DOHH2 (cell line): ENCODE measurements at regions not wholly inside any gene's neighbourhood (a gene's known extent, or its start where the extent isn't known, plus 50 kb on each side); places are given as distances from the start of the nearest gene placed in this dataset.

Experiments used
- EZH2phosphoT487 ChIP-seq: fragments of 200-600 bp; sonication (generic); IDR thresholded peaks from 2 replicates; pipeline ENCODE4 v1.6.1; 2017; ENCODE audit warnings: borderline replicate concordance, mild to moderate bottlenecking, antibody characterized with exemption, low read length, moderate library complexity, mixed read lengths
- TF ChIP-seq, protein P1 (sequence below): fragments of 200-600 bp; sonication (generic); IDR thresholded peaks from one replicate; pipeline ENCODE4 v1.5.1; 2014; ENCODE audit warnings: antibody characterized with exemption, mild to moderate bottlenecking, low read depth, low read length; ENCODE audit not compliant: poor library complexity, severe bottlenecking

GRCh38 chr12:70186436-70186835 is 56.8 kb upstream of the CNOT2 start:
- TF ChIP-seq, protein P1, sequence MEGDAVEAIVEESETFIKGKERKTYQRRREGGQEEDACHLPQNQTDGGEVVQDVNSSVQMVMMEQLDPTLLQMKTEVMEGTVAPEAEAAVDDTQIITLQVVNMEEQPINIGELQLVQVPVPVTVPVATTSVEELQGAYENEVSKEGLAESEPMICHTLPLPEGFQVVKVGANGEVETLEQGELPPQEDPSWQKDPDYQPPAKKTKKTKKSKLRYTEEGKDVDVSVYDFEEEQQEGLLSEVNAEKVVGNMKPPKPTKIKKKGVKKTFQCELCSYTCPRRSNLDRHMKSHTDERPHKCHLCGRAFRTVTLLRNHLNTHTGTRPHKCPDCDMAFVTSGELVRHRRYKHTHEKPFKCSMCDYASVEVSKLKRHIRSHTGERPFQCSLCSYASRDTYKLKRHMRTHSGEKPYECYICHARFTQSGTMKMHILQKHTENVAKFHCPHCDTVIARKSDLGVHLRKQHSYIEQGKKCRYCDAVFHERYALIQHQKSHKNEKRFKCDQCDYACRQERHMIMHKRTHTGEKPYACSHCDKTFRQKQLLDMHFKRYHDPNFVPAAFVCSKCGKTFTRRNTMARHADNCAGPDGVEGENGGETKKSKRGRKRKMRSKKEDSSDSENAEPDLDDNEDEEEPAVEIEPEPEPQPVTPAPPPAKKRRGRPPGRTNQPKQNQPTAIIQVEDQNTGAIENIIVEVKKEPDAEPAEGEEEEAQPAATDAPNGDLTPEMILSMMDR, result no peak
- no peak for TF ChIP-seq EZH2phosphoT487
